ENCODE measurements at regions not wholly inside any gene's neighbourhood (a gene's known extent, or its start where the extent isn't known, plus 50 kb on each side); places are given as distances from the start of the nearest gene placed in this dataset.

- Histone ChIP-seq H3K4me2 (no peak overlapping the region), H3K9me3 (no peaks in the 10 kb centered on the region), H3K4me3 (no peak overlapping the region), H3K4me1 (peaks cover 18% of the 10 kb centered on the region), H3K27ac (no peak overlapping the region)
- ATAC-seq = no peak
- no peak for DNase-seq (ENCODE audit: low read depth in 1 of 2, low spot score in 1 of 2)
- 62% methylated on average over 8 of the region's 8 CpGs for WGBS (ENCODE audit: missing lambda C conversion rate)
- ChIA-PET POLR2A (no interaction called here), CTCF (interaction anchor here (0.5 to 3.8 kb wide), 4 partner anchors 9 to 27 kb away, joined by 3 to 11 read pairs (median 3); no protein-coding TSS in a partner anchor)
- FAIRE-seq = no peak
- TF ChIP-seq KDM5A (IDR thresholded peaks at IDR 0.05) (no peak), NR3C1 (IDR thresholded peaks at IDR 0.05) (no peak), KDM1A (IDR thresholded peaks at IDR 0.05; ENCODE audit: low read depth) (no peak), JUN (IDR thresholded peaks at IDR 0.05) (no peak), RNF2 (IDR thresholded peaks at IDR 0.05; ENCODE audit: borderline replicate concordance, low read depth) (no peak), PHF8 (IDR thresholded peaks at IDR 0.05; ENCODE audit: borderline replicate concordance, low read depth) (no peak), BHLHE40 (IDR thresholded peaks at IDR 0.05; ENCODE audit: low read depth, low read length) (no peak), POLR2AphosphoS2 (conservative IDR thresholded peaks at IDR 0.05; ENCODE audit: low read length) (no peak), MAX (IDR thresholded peaks at IDR 0.05) (no peak), MYC (IDR thresholded peaks at IDR 0.05; ENCODE audit: borderline replicate concordance, low read length) (no peak), ELK1 (IDR thresholded peaks at IDR 0.05; ENCODE audit: low read depth, low read length) (no peak), ZC3H11A (IDR thresholded peaks at IDR 0.05) (no peak), HMGXB4 (CRISPR knock-in tag; IDR thresholded peaks at IDR 0.05; ENCODE audit: borderline replicate concordance) (no peak), ZNF302 (CRISPR knock-in tag; IDR thresholded peaks at IDR 0.05) (no peak), POLR2A (IDR thresholded peaks at IDR 0.05; ENCODE audit: low read length) (no peak), GATA3 (IDR thresholded peaks at IDR 0.05; ENCODE audit: borderline replicate concordance) (no peak), CHD4 (IDR thresholded peaks at IDR 0.05; ENCODE audit: borderline replicate concordance) (no peak), MAZ (IDR thresholded peaks at IDR 0.05; ENCODE audit: borderline replicate concordance, low read depth, low read length) (no peak)
- TF ChIP-seq, protein P1, sequence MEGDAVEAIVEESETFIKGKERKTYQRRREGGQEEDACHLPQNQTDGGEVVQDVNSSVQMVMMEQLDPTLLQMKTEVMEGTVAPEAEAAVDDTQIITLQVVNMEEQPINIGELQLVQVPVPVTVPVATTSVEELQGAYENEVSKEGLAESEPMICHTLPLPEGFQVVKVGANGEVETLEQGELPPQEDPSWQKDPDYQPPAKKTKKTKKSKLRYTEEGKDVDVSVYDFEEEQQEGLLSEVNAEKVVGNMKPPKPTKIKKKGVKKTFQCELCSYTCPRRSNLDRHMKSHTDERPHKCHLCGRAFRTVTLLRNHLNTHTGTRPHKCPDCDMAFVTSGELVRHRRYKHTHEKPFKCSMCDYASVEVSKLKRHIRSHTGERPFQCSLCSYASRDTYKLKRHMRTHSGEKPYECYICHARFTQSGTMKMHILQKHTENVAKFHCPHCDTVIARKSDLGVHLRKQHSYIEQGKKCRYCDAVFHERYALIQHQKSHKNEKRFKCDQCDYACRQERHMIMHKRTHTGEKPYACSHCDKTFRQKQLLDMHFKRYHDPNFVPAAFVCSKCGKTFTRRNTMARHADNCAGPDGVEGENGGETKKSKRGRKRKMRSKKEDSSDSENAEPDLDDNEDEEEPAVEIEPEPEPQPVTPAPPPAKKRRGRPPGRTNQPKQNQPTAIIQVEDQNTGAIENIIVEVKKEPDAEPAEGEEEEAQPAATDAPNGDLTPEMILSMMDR (IDR thresholded peaks at IDR 0.05) = no peak
Observed at GRCh38 chr2:15726321-15727057, 134.8 kb downstream of the DDX1 start.

DNA sequence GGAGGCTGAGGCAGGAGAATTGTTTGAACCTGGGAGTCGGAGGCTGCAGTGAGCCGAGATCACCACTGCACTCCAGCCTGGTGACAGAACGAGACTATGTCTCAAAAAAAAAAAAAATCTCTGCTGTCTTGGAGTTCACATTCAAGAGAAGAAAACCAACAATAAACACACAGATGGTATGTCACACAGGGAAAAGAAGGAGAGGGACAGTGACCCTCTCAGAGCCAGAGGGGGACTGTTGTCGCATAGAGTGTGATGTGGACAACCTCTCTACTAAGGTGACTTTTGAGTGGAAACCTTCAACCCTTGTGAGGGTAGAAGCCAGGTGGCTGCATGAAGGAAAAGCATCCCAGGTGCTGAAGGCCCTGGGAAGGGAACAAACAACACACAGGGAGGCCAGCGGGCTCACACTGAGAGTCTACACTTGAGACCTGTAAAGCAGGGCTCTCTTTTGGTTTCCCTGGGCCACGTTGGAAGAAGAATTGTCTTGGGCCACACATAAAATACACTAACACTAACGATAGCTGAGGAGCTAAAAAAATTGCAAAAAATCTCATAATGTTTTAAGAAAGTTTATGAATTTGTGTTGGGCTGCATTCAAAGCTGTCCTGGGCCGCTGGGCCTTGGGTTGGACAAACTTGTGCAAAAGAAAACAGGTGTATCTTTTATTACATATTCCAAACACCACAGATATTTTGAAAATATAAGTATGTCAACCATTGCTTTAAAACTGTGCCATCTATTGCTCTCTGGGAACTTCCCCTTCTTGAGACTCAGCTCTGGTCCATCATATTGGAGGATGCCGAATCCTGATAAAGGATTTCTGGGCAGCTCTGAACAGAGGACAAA lies 136.0 kb downstream of the DDX1 start:
- H3K27ac ChIP-seq = no peak overlapping the region
- H3K4me2 ChIP-seq = no peak overlapping the region
- no peaks in the 10 kb centered on the region for H3K9me3 ChIP-seq
- POLR2A ChIA-PET = no interaction called here
- WGBS (ENCODE audit: missing lambda C conversion rate) = 62% methylated on average over 9 of the region's 9 CpGs
- no peak overlapping the region for H3K4me3 ChIP-seq
- DNase-seq (ENCODE audit: low read depth in 1 of 2, low spot score in 1 of 2) (no peak), ATAC-seq (no peak), FAIRE-seq (no peak)
- CTCF ChIA-PET = interaction anchor here (1.0 to 3.8 kb wide), 2 partner anchors 11 to 21 kb away, joined by 3 to 11 read pairs; no protein-coding TSS in a partner anchor
- peaks cover 24% of the 10 kb centered on the region for H3K4me1 ChIP-seq
- TF ChIP-seq EHMT2 (IDR thresholded peaks at IDR 0.05; ENCODE audit: low read depth) (no peak), MAFK (IDR thresholded peaks at IDR 0.05; ENCODE audit: partially characterized antibody) (no peak), MYC (IDR thresholded peaks at IDR 0.05; ENCODE audit: borderline replicate concordance, low read length) (no peak), HOXA7 (CRISPR knock-in tag; IDR thresholded peaks at IDR 0.05) (no peak), HOXB13 (CRISPR knock-in tag; IDR thresholded peaks at IDR 0.05; ENCODE audit: low read depth) (no peak), RAD21 (conservative IDR thresholded peaks at IDR 0.05 in 1 of 2, IDR thresholded peaks at IDR 0.05 in 1 of 2) (no peak), ESRRA (IDR thresholded peaks at IDR 0.05; ENCODE audit: borderline replicate concordance, low read length) (no peak), POLR2AphosphoS2 (conservative IDR thresholded peaks at IDR 0.05; ENCODE audit: low read length) (no peak), CHD2 (IDR thresholded peaks at IDR 0.05; ENCODE audit: low read length, partially characterized antibody) (no peak), HES2 (IDR thresholded peaks at IDR 0.05) (no peak), MAX (IDR thresholded peaks at IDR 0.05) (no peak)
- TF ChIP-seq, protein P2, sequence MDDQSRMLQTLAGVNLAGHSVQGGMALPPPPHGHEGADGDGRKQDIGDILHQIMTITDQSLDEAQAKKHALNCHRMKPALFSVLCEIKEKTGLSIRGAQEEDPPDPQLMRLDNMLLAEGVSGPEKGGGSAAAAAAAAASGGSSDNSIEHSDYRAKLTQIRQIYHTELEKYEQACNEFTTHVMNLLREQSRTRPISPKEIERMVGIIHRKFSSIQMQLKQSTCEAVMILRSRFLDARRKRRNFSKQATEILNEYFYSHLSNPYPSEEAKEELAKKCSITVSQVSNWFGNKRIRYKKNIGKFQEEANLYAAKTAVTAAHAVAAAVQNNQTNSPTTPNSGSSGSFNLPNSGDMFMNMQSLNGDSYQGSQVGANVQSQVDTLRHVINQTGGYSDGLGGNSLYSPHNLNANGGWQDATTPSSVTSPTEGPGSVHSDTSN (IDR thresholded peaks at IDR 0.05) = no peak

Data from A549 (cell line).